ENCODE measurements at regions not wholly inside any gene's neighbourhood (a gene's known extent, or its start where the extent isn't known, plus 50 kb on each side); places are given as distances from the start of the nearest gene placed in this dataset.

GRCh38 chr13:84131249-84131648 is 249.0 kb upstream of the SLITRK1 start:
- TF ChIP-seq CTCF (IDR thresholded peaks at IDR 0.05 in 8 of 11, conservative IDR thresholded peaks at IDR 0.05 in 3 of 11) (no peak), POLR2AphosphoS5 (IDR thresholded peaks at IDR 0.05) (no peak)
